ENCODE measurements at regions not wholly inside any gene's neighbourhood (a gene's known extent, or its start where the extent isn't known, plus 50 kb on each side); places are given as distances from the start of the nearest gene placed in this dataset.

- TF ChIP-seq CTCF (IDR thresholded peaks at IDR 0.05) (no peak), POLR2A (IDR thresholded peaks at IDR 0.05) (no peak), POLR2AphosphoS5 (IDR thresholded peaks at IDR 0.05) (no peak), EP300 (IDR thresholded peaks at IDR 0.05) (no peak)
Measured at GRCh38 chr3:135314237-135314636, 519.2 kb downstream of the EPHB1 start.

Data from gastroesophageal sphincter (tissue), 3 donors.